Mesothelial cell of epicardium (in vitro differentiated cells): ENCODE measurements at regions not wholly inside any gene's neighbourhood (a gene's known extent, or its start where the extent isn't known, plus 50 kb on each side); places are given as distances from the start of the nearest gene placed in this dataset.
A peak's percentile ranks its signal among the peaks of the same experiment; 100 is the strongest.
"Not testable (repeated sequence)": the region's sequence is repeated elsewhere in the genome, so short reads cannot be mapped to it uniquely, and the experiment has no call there.

Experiments used
- DNase-seq, 2 experiments: peaks; one replicate each; pipeline ENCODE4 v3.0.0; 2021; ENCODE audit warnings: low spot score in 2 of 2; ENCODE audit not compliant: unreplicated experiment in 2 of 2
- H3K27ac Mint-ChIP-seq: 2 replicates; pipeline ENCODE4 v1.8.0; 2021; ENCODE audit warnings: mixed read lengths
- H3K27me3 Mint-ChIP-seq: 2 replicates; pipeline ENCODE4 v1.8.0; 2021; ENCODE audit warnings: low read depth, mixed read lengths
- H3K36me3 Mint-ChIP-seq: 2 replicates; pipeline ENCODE4 v1.8.0; 2021; ENCODE audit warnings: mixed read lengths
- H3K4me1 Mint-ChIP-seq: 2 replicates; pipeline ENCODE4 v1.8.0; 2021; ENCODE audit warnings: mixed read lengths
- H3K4me3 Mint-ChIP-seq: 2 replicates; pipeline ENCODE4 v1.8.0; 2021; ENCODE audit warnings: mild to moderate bottlenecking, moderate library complexity, mixed read lengths
- H3K9me3 Mint-ChIP-seq: 2 replicates; pipeline ENCODE4 v1.8.0; 2021; ENCODE audit warnings: mixed read lengths
- CTCF ChIP-seq: fragments of 200-600 bp; sonication (generic); IDR thresholded peaks from one replicate; pipeline ENCODE4 v1.5.0; 2021; ENCODE audit warnings: antibody characterized with exemption; ENCODE audit not compliant: unreplicated experiment

- Mint-ChIP-seq H3K36me3 (peaks cover 14% of the 10 kb centered on the region), H3K4me1 (peaks cover 12% of the 10 kb centered on the region), H3K27me3 (no peaks in the 10 kb centered on the region), H3K4me3 (no peak overlapping the region), H3K9me3 (peaks cover 33% of the 10 kb centered on the region), H3K27ac (no peak overlapping the region)
- DNase-seq: no peak
- no peak for TF ChIP-seq CTCF
Measured at GRCh38 chr1:219071209-219071608, 102.5 kb upstream of the LYPLAL1 start.

- H3K9me3 Mint-ChIP-seq: peaks cover 33% of the 10 kb centered on the region
- TF ChIP-seq CTCF: no peak
Measured at GRCh38 chr1:219072329-219072728, 101.3 kb upstream of the LYPLAL1 start.

GRCh38 chr1:219074084-219074728 lies 99.5 kb upstream of the LYPLAL1 start:
- DNase-seq: no peak
- Mint-ChIP-seq H3K36me3 (peaks cover 14% of the 10 kb centered on the region), H3K4me3 (no peak overlapping the region), H3K27ac (no peak overlapping the region), H3K4me1 (peaks cover 21% of the 10 kb centered on the region), H3K9me3 (peaks cover 36% of the 10 kb centered on the region), H3K27me3 (no peaks in the 10 kb centered on the region)
- TF ChIP-seq CTCF: no peak

More at GRCh38 chr1:219072329-219072728, 101.3 kb upstream of the LYPLAL1 start:
- Mint-ChIP-seq H3K4me3 (no peak overlapping the region), H3K27ac (no peak overlapping the region), H3K27me3 (no peaks in the 10 kb centered on the region), H3K4me1 (peaks cover 21% of the 10 kb centered on the region), H3K36me3 (peaks cover 14% of the 10 kb centered on the region)
- no peak for DNase-seq

- H3K4me3 Mint-ChIP-seq: no peak overlapping the region
- TF ChIP-seq CTCF: no peak
- H3K4me1 Mint-ChIP-seq: peaks cover 21% of the 10 kb centered on the region
Measured at GRCh38 chr1:219075121-219075879, 98.4 kb upstream of the LYPLAL1 start.

GRCh38 chr1:219076326-219076937 lies 97.2 kb upstream of the LYPLAL1 start:
- Mint-ChIP-seq H3K36me3 (peaks cover 9% of the 10 kb centered on the region), H3K27ac (peak overlapping the region; percentile 47), H3K4me1 (peaks cover 21% of the 10 kb centered on the region), H3K27me3 (no peaks in the 10 kb centered on the region), H3K4me3 (no peak overlapping the region), H3K9me3 (peaks cover 25% of the 10 kb centered on the region)
- no peak for TF ChIP-seq CTCF
- no peak for DNase-seq

More at GRCh38 chr1:219075121-219075879, 98.4 kb upstream of the LYPLAL1 start:
- peak overlapping the region; percentile 8 for H3K27ac Mint-ChIP-seq
- H3K36me3 Mint-ChIP-seq: peaks cover 12% of the 10 kb centered on the region
- DNase-seq: no peak
- H3K9me3 Mint-ChIP-seq: peaks cover 33% of the 10 kb centered on the region
- H3K27me3 Mint-ChIP-seq: no peaks in the 10 kb centered on the region

GRCh38 chr1:219077767-219078166 lies 95.9 kb upstream of the LYPLAL1 start:
- peaks cover 13% of the 10 kb centered on the region for H3K9me3 Mint-ChIP-seq
- H3K36me3 Mint-ChIP-seq, H3K4me3 Mint-ChIP-seq, DNase-seq, H3K27ac Mint-ChIP-seq, H3K27me3 Mint-ChIP-seq: not testable (repeated sequence)
- peaks cover 23% of the 10 kb centered on the region for H3K4me1 Mint-ChIP-seq
